Natural killer cell treated with Interleukin-12 subunit alpha and Interleukin-12 subunit beta and Interleukin-15 and Interleukin-18, amount 100 ng/mL, for 72 hours (primary cell): ENCODE measurements at regions not wholly inside any gene's neighbourhood (a gene's known extent, or its start where the extent isn't known, plus 50 kb on each side); places are given as distances from the start of the nearest gene placed in this dataset.
"Not testable (repeated sequence)": the region's sequence is repeated elsewhere in the genome, so short reads cannot be mapped to it uniquely, and the experiment has no call there.

Source experiments
- ATAC-seq, 2 donors: fragments of 150-1000 bp; cut with Tn5 transposase in 1 of 2; sonication (Bioruptor Pico), chemical (Tn5 transposase) in 1 of 2; 2 replicates each; pipeline ENCODE4 v1.10.0; 2021
- DNase-seq: peaks from one replicate; pipeline ENCODE4 v3.0.0; 2022; ENCODE audit warnings: low spot score
- H3K27ac Mint-ChIP-seq, 2 donors: 1 replicate in 1 of 2; 2 replicates in 1 of 2; pipeline ENCODE4 v1.8.0; 2022; ENCODE audit warnings: mixed read lengths in 2 of 2, mild to moderate bottlenecking in 1 of 2, moderate library complexity in 1 of 2
- H3K27me3 Mint-ChIP-seq, 2 donors: 1 replicate in 1 of 2; 2 replicates in 1 of 2; pipeline ENCODE4 v1.8.0; 2022; ENCODE audit warnings: mixed read lengths in 2 of 2
- H3K36me3 Mint-ChIP-seq: one replicate; pipeline ENCODE4 v1.8.0; 2022; ENCODE audit warnings: mixed read lengths
- H3K4me1 Mint-ChIP-seq, 2 donors: 1 replicate in 1 of 2; 2 replicates in 1 of 2; pipeline ENCODE4 v1.8.0; 2022; ENCODE audit warnings: low read depth in 2 of 2, mixed read lengths in 2 of 2, mild to moderate bottlenecking in 1 of 2
- H3K4me3 Mint-ChIP-seq: one replicate; pipeline ENCODE4 v1.8.0; 2022; ENCODE audit warnings: mixed read lengths
- H3K9me3 Mint-ChIP-seq: 2 replicates; pipeline ENCODE4 v1.8.0; 2022; ENCODE audit warnings: mixed read lengths

GRCh38 chr4:85125688-85126087, 159.2 kb upstream of the WDFY3 start:
- H3K36me3 Mint-ChIP-seq: no peaks in the 10 kb centered on the region
- H3K4me3 Mint-ChIP-seq: no peak overlapping the region
- H3K27ac Mint-ChIP-seq: no peak overlapping the region
- H3K9me3 Mint-ChIP-seq: peaks cover 11% of the 10 kb centered on the region
- ATAC-seq: no peak
- H3K4me1 Mint-ChIP-seq: no peaks in the 10 kb centered on the region
- H3K27me3 Mint-ChIP-seq: no peaks in the 10 kb centered on the region
- DNase-seq: no peak

- Mint-ChIP-seq H3K27ac (no peak overlapping the region), H3K4me3 (no peak overlapping the region), H3K9me3 (peaks cover 16% of the 10 kb centered on the region), H3K4me1 (no peaks in the 10 kb centered on the region), H3K27me3 (no peaks in the 10 kb centered on the region), H3K36me3 (no peaks in the 10 kb centered on the region)
- ATAC-seq: no peak
- no peak for DNase-seq
Measured at GRCh38 chr4:85126991-85127591, 160.6 kb upstream of the WDFY3 start.

GRCh38 chr4:85127653-85128052, 161.2 kb upstream of the WDFY3 start:
- H3K9me3 Mint-ChIP-seq: peaks cover 16% of the 10 kb centered on the region
- H3K27ac Mint-ChIP-seq: no peak overlapping the region
- no peak for ATAC-seq
- H3K27me3 Mint-ChIP-seq: no peaks in the 10 kb centered on the region
- no peaks in the 10 kb centered on the region for H3K4me1 Mint-ChIP-seq
- no peaks in the 10 kb centered on the region for H3K36me3 Mint-ChIP-seq
- no peak for DNase-seq
- no peak overlapping the region for H3K4me3 Mint-ChIP-seq

GRCh38 chr4:85128246-85129204, 162.0 kb upstream of the WDFY3 start:
- Mint-ChIP-seq H3K36me3 (no peaks in the 10 kb centered on the region), H3K4me3 (no peak overlapping the region), H3K27ac (no peak overlapping the region), H3K9me3 (peaks cover 16% of the 10 kb centered on the region), H3K27me3 (no peaks in the 10 kb centered on the region), H3K4me1 (no peaks in the 10 kb centered on the region)
- no peak for DNase-seq
- no peak for ATAC-seq

GRCh38 chr4:85129354-85130125, 163.1 kb upstream of the WDFY3 start:
- ATAC-seq, H3K4me3 Mint-ChIP-seq, H3K27me3 Mint-ChIP-seq, DNase-seq, H3K27ac Mint-ChIP-seq, H3K4me1 Mint-ChIP-seq, H3K36me3 Mint-ChIP-seq: not testable (repeated sequence)
- peaks cover 14% of the 10 kb centered on the region for H3K9me3 Mint-ChIP-seq

- Mint-ChIP-seq H3K36me3 (no peaks in the 10 kb centered on the region), H3K4me1 (no peaks in the 10 kb centered on the region), H3K9me3 (peaks cover 8% of the 10 kb centered on the region), H3K27ac (no peak overlapping the region), H3K27me3 (no peaks in the 10 kb centered on the region), H3K4me3 (no peak overlapping the region)
- no peak for ATAC-seq
- DNase-seq: no peak
Measured at GRCh38 chr4:85132117-85132516, 165.6 kb upstream of the WDFY3 start.

GRCh38 chr4:85132570-85132969, 166.1 kb upstream of the WDFY3 start:
- ATAC-seq: no peak
- DNase-seq: no peak
- Mint-ChIP-seq H3K9me3 (peaks cover 8% of the 10 kb centered on the region), H3K4me1 (no peaks in the 10 kb centered on the region), H3K36me3 (no peaks in the 10 kb centered on the region), H3K27ac (no peak overlapping the region), H3K27me3 (no peaks in the 10 kb centered on the region), H3K4me3 (no peak overlapping the region)

- H3K4me3 Mint-ChIP-seq, H3K36me3 Mint-ChIP-seq, H3K27ac Mint-ChIP-seq, H3K4me1 Mint-ChIP-seq, ATAC-seq, DNase-seq, H3K9me3 Mint-ChIP-seq, H3K27me3 Mint-ChIP-seq: not testable (repeated sequence)
Measured at GRCh38 chr4:85139749-85140148, 173.3 kb upstream of the WDFY3 start.

- no peak overlapping the region for H3K4me3 Mint-ChIP-seq
- DNase-seq (no peak), ATAC-seq (no peak)
- H3K36me3 Mint-ChIP-seq: no peaks in the 10 kb centered on the region
- no peak overlapping the region for H3K27ac Mint-ChIP-seq
- no peaks in the 10 kb centered on the region for H3K9me3 Mint-ChIP-seq
- no peaks in the 10 kb centered on the region for H3K4me1 Mint-ChIP-seq
- no peaks in the 10 kb centered on the region for H3K27me3 Mint-ChIP-seq
Measured at GRCh38 chr4:85142451-85142850, 176.0 kb upstream of the WDFY3 start.

- Mint-ChIP-seq H3K27ac (no peak overlapping the region), H3K9me3 (no peaks in the 10 kb centered on the region), H3K4me3 (no peak overlapping the region), H3K4me1 (no peaks in the 10 kb centered on the region), H3K36me3 (no peaks in the 10 kb centered on the region), H3K27me3 (no peaks in the 10 kb centered on the region)
- DNase-seq (no peak), ATAC-seq (no peak)
Measured at GRCh38 chr4:85147481-85148076, 181.1 kb upstream of the WDFY3 start.

GRCh38 chr4:85149676-85150075, 183.2 kb upstream of the WDFY3 start:
- no peaks in the 10 kb centered on the region for H3K27me3 Mint-ChIP-seq
- H3K36me3 Mint-ChIP-seq: no peaks in the 10 kb centered on the region
- DNase-seq (no peak), ATAC-seq (no peak)
- no peak overlapping the region for H3K4me3 Mint-ChIP-seq
- no peaks in the 10 kb centered on the region for H3K4me1 Mint-ChIP-seq
- H3K27ac Mint-ChIP-seq: no peak overlapping the region
- H3K9me3 Mint-ChIP-seq: no peaks in the 10 kb centered on the region

GRCh38 chr4:85151371-85151770, 184.9 kb upstream of the WDFY3 start:
- no peak for ATAC-seq
- no peaks in the 10 kb centered on the region for H3K9me3 Mint-ChIP-seq
- no peak overlapping the region for H3K27ac Mint-ChIP-seq
- H3K27me3 Mint-ChIP-seq: no peaks in the 10 kb centered on the region
- H3K36me3 Mint-ChIP-seq: no peaks in the 10 kb centered on the region
- no peaks in the 10 kb centered on the region for H3K4me1 Mint-ChIP-seq
- H3K4me3 Mint-ChIP-seq: no peak overlapping the region
- DNase-seq: no peak

GRCh38 chr4:85151786-85152185, 185.3 kb upstream of the WDFY3 start:
- H3K4me3 Mint-ChIP-seq: no peak overlapping the region
- H3K36me3 Mint-ChIP-seq: no peaks in the 10 kb centered on the region
- H3K27ac Mint-ChIP-seq: no peak overlapping the region
- ATAC-seq: no peak
- no peak for DNase-seq
- H3K27me3 Mint-ChIP-seq: no peaks in the 10 kb centered on the region
- no peaks in the 10 kb centered on the region for H3K4me1 Mint-ChIP-seq
- no peaks in the 10 kb centered on the region for H3K9me3 Mint-ChIP-seq

GRCh38 chr4:85152480-85152879, 186.0 kb upstream of the WDFY3 start:
- DNase-seq (no peak), ATAC-seq (no peak)
- H3K27me3 Mint-ChIP-seq: no peaks in the 10 kb centered on the region
- H3K9me3 Mint-ChIP-seq: no peaks in the 10 kb centered on the region
- no peak overlapping the region for H3K27ac Mint-ChIP-seq
- H3K4me1 Mint-ChIP-seq: no peaks in the 10 kb centered on the region
- H3K36me3 Mint-ChIP-seq: no peaks in the 10 kb centered on the region
- no peak overlapping the region for H3K4me3 Mint-ChIP-seq
